MG63 (cell line): ENCODE measurements at regions not wholly inside any gene's neighbourhood (a gene's known extent, or its start where the extent isn't known, plus 50 kb on each side); places are given as distances from the start of the nearest gene placed in this dataset.
A peak's percentile ranks its signal among the peaks of the same experiment; 100 is the strongest.
"Not testable (repeated sequence)": the region's sequence is repeated elsewhere in the genome, so short reads cannot be mapped to it uniquely, and the experiment has no call there.

Source experiments
- DNase-seq: peaks from one replicate; pipeline ENCODE4 v3.0.0-alpha.2; 2020
- H3K27me3 ChIP-seq: fragments of 250-450 bp; sonication (Bioruptor Pico); 2 replicates; pipeline ENCODE4 v1.5.1; 2020; ENCODE audit warnings: mild to moderate bottlenecking, moderate library complexity
- H3K36me3 ChIP-seq: fragments of 250-450 bp; sonication (Bioruptor Pico); 2 replicates; pipeline ENCODE4 v1.5.1; 2020; ENCODE audit warnings: mild to moderate bottlenecking, moderate library complexity
- H3K4me3 ChIP-seq: fragments of 250-450 bp; sonication (Bioruptor Pico); 2 replicates; pipeline ENCODE4 v1.5.1; 2020; ENCODE audit warnings: mild to moderate bottlenecking, moderate library complexity
- H3K9me3 ChIP-seq: fragments of 250-450 bp; sonication (Bioruptor Pico); 2 replicates; pipeline ENCODE4 v1.5.1; 2020; ENCODE audit warnings: mild to moderate bottlenecking, moderate library complexity

DNA sequence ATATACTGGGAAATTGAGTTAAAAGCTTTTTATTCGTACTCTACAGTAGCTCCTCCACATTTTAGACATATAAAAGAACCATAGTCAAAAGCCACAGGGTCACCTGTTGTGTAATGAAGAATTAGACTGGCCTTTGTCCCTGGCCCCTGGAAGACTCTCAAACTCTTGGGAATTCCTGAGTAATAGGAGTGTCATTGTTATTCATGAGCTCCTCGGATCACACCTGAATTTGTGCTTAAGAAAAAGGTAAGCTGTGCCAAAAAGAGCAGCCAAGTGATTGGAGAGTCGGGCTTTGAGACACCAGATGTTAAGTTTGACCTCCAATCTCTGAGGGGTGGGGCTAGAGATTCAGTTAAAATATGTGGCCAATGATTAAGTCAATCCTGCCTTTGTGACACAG lies 405.8 kb upstream of the ANKRD20A1 start:
- not testable (repeated sequence) for H3K9me3 ChIP-seq, H3K27me3 ChIP-seq, H3K36me3 ChIP-seq, DNase-seq, H3K4me3 ChIP-seq

DNA sequence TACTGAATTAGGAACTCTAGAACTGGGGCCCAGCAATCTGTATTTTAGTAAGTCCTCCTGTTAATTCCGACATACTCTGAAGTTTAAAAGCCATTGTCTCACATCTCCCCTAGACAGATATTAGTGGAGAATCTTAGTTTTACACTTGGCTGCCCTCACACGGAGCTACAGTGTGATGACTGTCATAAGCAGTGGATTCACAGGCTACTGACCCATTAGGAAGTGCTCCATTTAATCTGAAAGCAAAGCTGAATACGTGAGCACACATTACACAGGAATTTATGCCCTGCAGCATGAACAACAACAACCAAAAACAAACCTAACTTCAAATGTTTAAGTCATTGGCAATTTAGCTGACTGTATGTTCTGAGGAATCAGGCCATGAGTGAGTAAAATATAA lies 416.4 kb upstream of the ANKRD20A1 start:
- not testable (repeated sequence) for H3K9me3 ChIP-seq

DNA sequence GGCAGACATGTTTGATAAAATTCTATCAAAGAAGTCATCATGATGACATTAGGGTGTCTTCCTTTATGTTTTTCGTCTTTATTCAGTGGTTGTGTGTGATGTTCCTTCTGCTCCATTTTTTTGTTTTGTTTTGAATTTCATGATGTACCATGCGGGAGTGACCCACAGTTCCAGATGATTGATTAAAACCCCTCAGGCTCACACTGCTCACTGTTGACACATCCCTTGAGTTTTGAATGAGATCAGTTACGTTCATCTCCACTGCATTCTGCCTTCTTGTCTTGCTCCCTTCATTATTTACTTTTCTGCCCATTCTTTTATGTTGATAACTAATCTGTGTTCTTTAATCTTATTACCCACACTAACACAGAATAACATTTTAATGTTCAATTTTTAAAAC lies 421.7 kb upstream of the ANKRD20A1 start:
- DNase-seq, H3K4me3 ChIP-seq, H3K36me3 ChIP-seq, H3K9me3 ChIP-seq, H3K27me3 ChIP-seq: not testable (repeated sequence)

More for the DNA sequence above, 416.4 kb upstream of the ANKRD20A1 start:
- not testable (repeated sequence) for DNase-seq, H3K4me3 ChIP-seq, H3K27me3 ChIP-seq, H3K36me3 ChIP-seq

DNA sequence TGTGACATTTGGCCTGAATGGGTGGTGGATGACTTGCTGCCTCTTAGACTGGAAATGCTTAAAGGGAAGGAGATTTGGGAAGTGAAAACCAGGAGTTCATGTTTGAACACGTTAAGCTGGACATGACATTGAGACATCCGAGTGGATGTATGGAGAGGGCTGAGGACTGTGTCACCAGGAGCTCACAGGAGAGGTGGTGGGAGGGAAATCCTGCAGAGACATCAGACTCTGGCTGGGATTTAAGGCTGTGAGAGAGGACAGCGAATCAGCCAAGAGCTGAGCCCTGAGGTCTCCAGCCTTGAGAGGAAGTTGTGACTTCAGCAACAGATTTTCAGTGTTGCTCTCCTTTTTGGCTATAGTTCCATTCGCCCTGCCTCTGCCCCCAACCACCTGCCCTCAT lies 432.5 kb upstream of the SPATA31A3 start:
- not testable (repeated sequence) for H3K36me3 ChIP-seq, DNase-seq, H3K9me3 ChIP-seq, H3K27me3 ChIP-seq, H3K4me3 ChIP-seq

DNA sequence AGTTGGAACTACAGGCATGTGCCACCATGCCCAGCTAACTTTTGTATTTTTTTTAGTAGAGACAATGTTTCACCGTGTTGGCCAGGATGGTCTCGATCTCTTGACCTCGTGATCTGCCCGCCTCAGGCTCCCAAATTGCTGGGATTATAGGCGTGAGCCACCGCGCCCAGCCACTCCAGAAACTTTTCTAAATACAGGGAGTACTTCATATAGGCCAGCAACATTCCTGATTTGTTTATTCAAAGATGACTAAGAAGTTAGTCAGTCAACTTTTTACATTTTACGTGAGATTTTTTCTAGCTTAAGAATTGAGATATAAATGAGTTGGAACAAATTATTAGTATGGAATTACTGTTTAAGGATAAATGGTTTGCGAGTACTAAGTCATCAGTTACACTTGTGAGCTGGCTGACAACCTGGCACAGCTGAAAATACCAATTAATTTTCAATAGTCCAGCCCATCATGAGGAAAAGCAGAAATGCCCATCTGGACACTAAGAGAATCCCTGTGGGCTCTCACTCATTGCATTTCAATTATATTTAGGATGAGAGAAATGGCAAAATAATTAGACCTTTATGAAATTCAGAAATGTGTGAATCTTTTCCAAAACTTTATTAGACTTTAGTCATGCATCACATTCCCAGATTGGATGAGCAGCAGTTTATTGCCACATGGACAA lies 430.8 kb upstream of the SPATA31A3 start:
- H3K9me3 ChIP-seq, H3K27me3 ChIP-seq, H3K36me3 ChIP-seq, H3K4me3 ChIP-seq: not testable (repeated sequence)
- DNase-seq: peak; percentile 1

DNA sequence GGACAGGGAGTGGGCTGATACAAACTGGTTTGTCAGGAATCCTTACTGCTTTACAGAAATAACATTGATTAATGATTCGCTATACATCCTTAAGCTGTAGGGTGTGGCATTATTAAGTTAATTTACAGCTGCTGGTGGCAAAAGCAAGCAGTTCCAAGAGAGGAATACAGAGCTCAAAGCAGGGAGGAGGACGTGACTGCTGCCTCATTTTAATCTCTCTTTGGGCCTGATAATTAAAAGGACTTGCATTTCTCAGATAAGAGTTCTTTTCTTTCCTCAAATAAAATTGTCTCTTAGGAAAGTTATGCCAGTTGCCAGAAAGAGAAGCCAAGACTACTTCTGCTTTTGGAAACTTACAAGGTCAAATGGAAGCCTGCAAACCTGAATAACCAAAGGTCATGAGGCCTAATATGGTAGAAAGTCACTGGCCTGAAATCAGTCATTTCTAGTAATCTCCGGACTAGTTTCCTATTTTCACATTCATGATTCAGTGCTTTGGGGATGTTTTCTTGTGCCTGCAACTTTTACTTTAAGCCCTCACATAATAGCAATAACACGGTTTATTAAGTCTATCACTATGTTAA lies 426.2 kb upstream of the SPATA31A3 start:
- not testable (repeated sequence) for DNase-seq, H3K4me3 ChIP-seq, H3K27me3 ChIP-seq, H3K9me3 ChIP-seq, H3K36me3 ChIP-seq

DNA sequence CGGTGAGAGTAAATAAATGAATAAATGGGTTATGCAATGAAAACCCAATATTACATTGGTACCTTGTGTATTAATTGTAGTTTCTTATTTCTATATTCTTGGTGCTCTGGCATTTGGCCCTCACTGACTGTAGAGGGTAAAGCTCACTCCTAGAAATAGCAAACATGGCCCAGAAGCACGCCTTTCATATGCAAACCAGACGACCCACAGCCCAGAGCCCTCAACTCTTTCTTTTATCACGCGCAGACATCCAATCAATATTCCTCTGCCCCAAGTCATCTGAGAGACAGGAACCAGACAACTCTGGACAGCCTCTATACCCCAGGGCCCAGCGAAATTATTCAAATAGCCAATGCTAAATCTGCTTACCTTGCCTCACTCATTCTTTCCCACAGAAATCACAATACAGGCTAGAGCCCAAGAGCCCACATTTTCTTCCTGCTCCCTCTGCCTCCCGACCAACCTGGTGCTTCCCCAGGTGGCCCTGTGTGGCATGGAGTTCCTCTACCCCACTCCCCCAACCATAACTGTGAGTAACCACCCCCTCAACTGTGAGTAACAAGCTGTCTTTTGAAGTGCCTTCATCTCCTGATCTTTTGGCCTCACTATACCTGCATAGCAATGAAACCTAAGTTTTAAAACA lies 425.1 kb upstream of the SPATA31A3 start:
- not testable (repeated sequence) for H3K36me3 ChIP-seq, H3K9me3 ChIP-seq, H3K4me3 ChIP-seq, H3K27me3 ChIP-seq, DNase-seq

DNA sequence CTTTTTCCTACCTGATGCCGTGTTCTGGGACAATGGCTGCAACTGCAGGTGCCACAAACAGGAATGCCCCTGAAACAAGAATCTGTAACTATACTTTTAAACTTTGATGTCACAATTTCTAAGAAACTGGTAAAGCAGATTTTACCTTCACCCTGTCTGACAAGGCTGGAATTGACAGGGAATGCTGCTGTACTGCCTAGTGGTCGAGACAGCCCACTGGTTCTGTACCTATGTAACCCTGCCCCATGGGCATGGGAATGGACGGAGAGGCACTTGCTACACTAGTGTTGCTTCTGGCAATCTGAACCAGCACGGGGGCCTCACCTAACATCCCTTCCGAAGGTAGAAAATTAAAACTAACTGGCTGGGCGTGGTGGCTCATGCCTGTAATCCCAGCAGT lies 424.3 kb upstream of the SPATA31A3 start:
- not testable (repeated sequence) for H3K4me3 ChIP-seq, H3K36me3 ChIP-seq, H3K27me3 ChIP-seq, DNase-seq, H3K9me3 ChIP-seq

DNA sequence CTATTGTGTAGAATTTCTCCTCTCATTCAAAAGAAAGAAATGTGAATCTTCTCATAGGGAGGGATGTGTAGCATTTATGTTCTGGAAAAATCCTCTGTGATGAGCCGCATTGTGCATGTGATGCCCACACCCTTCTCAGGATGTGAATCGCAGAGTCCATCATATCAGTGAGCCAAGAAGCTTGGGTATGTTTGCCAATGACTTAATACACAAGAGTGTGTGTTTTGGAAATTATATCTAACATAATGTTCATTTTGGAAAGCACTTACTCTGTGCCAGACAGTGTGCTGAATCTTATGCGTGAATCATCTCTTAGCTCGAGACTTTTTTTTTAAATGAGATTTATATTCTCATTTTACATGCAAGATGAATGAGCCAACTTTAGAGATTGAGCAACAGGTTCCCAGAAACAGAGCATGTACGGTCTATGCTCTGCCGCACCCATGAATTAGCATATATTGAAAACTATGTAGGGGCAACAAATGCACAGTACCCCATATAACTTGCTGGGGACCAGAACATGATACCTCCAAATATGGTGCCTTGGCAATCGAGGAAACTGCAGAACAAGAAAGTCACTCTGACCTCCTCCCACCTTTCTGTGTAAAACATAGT lies 418.4 kb upstream of the SPATA31A3 start:
- H3K9me3 ChIP-seq, H3K36me3 ChIP-seq, H3K4me3 ChIP-seq, H3K27me3 ChIP-seq: not testable (repeated sequence)
- DNase-seq: peak; percentile 15

DNA sequence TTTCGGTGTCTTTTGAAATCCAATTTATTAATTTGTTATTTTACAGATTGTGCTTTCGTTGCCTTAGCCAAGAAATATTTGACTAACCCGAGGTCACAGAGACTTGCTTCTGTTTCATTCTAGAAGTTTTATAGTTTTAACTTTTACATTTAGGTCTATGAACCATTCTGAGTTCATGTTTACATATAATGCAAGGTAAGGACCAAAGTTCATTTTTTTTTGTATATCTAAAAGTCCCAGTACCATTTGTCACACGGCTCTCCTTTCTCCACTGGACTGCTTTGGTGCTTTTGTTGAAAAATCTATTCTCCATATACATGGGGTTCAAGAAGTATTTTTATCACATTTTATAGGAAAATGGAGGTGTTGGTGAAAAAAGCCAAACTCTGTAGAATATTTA lies 411.4 kb upstream of the SPATA31A3 start:
- H3K36me3 ChIP-seq, H3K9me3 ChIP-seq, H3K27me3 ChIP-seq, DNase-seq, H3K4me3 ChIP-seq: not testable (repeated sequence)

DNA sequence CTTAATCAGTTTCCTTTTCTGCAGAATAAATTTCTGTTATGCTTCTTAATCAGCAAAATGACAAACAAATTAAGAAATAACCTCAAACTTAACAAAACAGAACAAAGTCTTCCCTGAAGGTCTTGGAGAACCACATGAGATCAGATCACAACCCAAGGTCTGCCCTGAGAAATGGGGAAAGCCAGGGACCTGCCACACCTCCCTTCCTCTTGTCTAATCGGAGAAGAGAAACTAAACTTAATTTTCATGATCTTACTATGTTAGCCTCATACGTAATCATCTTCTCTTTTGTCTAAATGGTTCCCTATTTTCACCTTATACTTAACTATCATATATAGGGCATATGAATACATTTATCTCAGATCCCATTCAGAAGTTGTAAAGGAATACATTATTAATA lies 405.4 kb upstream of the SPATA31A3 start:
- not testable (repeated sequence) for H3K9me3 ChIP-seq, DNase-seq, H3K27me3 ChIP-seq, H3K4me3 ChIP-seq, H3K36me3 ChIP-seq

DNA sequence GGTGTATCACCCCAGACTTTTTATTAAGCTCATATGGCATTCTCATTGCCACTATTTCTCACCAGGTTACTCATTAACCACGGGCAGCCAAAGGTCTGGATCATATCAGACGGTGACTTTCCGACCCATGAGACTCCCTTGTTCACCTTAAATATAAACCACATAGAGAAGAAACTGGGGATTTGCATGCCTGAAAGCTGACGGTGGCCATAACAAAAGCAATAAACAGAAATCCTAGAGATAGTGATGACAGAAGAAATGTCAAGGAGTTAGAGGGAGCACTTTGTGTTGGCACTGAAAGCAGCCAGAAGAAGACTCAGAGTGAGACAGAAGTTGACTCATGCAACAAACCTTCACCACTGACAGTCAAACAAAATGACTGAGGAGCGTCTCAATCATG lies 402.4 kb upstream of the SPATA31A3 start:
- not testable (repeated sequence) for H3K9me3 ChIP-seq, H3K4me3 ChIP-seq, H3K36me3 ChIP-seq

DNA sequence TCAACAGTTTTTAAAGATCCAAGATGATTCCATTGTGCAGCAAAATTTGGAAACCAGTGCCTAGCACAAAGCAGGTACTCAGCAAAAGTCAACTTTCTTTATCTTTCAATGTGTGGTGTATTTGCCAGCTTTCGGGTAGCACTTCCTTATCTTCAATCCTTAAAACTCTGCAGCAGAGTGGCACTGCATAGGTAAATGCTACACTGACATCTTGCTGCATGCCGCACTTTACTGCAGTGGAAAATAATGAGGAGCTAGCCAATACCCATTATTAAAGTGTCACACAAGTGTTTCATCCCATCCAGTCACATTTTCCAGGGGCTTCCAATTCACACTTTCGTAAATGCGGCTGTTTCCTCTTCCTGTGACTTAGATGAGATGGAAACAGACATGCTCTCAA lies 401.7 kb upstream of the SPATA31A3 start:
- not testable (repeated sequence) for H3K27me3 ChIP-seq, DNase-seq

More for the DNA sequence above, 402.4 kb upstream of the SPATA31A3 start:
- DNase-seq, H3K27me3 ChIP-seq: not testable (repeated sequence)

DNA sequence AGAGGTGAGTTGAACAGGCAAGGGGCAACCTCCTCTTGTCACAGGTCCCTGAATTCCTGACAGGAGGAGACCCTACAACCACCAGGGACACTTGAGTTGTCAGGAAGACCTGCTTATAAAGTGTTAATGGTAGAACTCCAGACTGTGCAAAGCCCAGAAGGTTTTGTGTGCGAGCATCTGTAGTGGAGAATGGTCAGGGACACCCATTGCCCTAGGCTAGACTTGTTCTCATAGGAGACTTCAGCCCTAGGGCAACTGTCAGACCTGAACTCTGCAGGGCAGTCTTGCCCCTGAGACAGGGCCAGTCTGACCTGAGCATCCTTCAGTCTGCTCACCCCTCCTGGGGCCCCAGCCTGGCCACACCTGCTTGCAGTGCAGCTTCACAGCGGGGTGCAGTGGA lies 377.3 kb upstream of the SPATA31A3 start:
- not testable (repeated sequence) for H3K27me3 ChIP-seq, H3K9me3 ChIP-seq, H3K4me3 ChIP-seq, DNase-seq, H3K36me3 ChIP-seq

More for the DNA sequence above, 401.7 kb upstream of the SPATA31A3 start:
- H3K36me3 ChIP-seq, H3K9me3 ChIP-seq, H3K4me3 ChIP-seq: not testable (repeated sequence)

DNA sequence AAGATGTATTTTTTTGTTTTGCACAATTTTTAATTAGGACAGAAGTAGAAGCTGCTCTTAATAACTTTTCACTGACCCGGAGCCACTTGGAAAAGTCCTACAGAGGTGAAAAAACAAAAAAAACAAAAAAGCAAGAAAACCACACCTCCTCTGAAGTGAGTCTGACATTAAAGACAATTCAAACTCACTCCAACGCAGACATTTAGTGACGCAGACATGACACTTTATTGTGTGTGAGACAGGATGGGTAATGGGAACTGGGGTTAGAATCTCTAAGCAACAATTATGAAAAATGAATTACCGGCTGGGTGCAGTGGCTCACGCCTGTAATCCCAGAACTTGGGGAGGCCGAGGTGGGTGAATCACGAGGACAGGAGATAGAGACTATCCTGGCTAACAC lies 370.0 kb upstream of the SPATA31A3 start:
- DNase-seq, H3K36me3 ChIP-seq, H3K9me3 ChIP-seq, H3K27me3 ChIP-seq, H3K4me3 ChIP-seq: not testable (repeated sequence)

DNA sequence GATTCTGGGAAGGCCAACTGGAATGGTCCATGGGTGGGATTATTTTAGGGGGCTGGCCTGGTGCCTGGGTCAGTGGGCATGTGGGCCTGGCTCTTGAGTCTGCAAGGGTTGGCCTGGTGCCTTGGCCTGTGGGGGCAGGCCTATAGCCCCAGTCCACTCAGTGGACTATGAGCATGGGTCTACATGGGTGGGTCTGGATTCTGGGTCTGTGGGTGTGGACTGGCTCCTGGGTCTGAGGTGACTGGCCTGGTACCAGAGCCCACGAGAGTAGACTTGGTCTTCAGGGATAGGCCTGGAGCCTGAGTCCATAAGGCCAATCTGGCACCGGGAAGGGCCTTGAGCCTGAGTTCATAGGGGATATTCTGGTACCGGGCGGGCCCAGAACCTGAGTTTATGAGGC lies 361.6 kb upstream of the SPATA31A3 start:
- H3K4me3 ChIP-seq, DNase-seq, H3K36me3 ChIP-seq, H3K9me3 ChIP-seq, H3K27me3 ChIP-seq: not testable (repeated sequence)

DNA sequence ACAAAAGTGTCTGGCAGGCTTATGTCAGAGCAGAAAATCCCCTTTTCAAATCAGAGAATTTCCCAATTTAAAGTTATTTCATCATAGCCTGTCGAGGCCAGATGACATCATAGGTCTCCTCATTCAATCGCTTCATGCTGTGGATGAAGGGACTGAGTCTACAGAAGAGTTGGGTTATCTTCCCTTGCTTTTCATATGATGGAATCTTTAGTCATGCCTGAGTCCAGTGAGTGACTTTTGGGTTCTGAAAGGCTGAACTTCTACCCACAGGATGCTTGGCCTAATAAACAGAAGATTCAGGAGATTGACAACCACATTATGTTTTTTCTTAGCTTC lies 357.0 kb upstream of the SPATA31A3 start:
- H3K27me3 ChIP-seq, H3K4me3 ChIP-seq, H3K9me3 ChIP-seq, DNase-seq, H3K36me3 ChIP-seq: not testable (repeated sequence)
